ENCODE measurements at regions not wholly inside any gene's neighbourhood (a gene's known extent, or its start where the extent isn't known, plus 50 kb on each side); places are given as distances from the start of the nearest gene placed in this dataset.
"Not testable (repeated sequence)": the region's sequence is repeated elsewhere in the genome, so short reads cannot be mapped to it uniquely, and the experiment has no call there.

- peak in 1 of 3 donors; percentile 2 for DNase-seq
Observed at GRCh38 chr3:144763878-144764454, 792.3 kb downstream of the DIPK2A start.

- DNase-seq = no peak
Observed at GRCh38 chr3:144770281-144770680, 798.7 kb downstream of the DIPK2A start.

GRCh38 chr3:144770915-144771351 is 799.3 kb downstream of the DIPK2A start:
- DNase-seq = peak; percentile 32 to 56 (median 46)

GRCh38 chr3:144771381-144771870 is 799.8 kb downstream of the DIPK2A start:
- no peak for DNase-seq

GRCh38 chr3:144772372-144772771 is 800.7 kb downstream of the DIPK2A start:
- no peak for DNase-seq

GRCh38 chr3:144773350-144773749 is 801.7 kb downstream of the DIPK2A start:
- DNase-seq = no peak

- DNase-seq = peak in 1 of 3 donors; percentile 1
Observed at GRCh38 chr3:144774897-144775296, 803.3 kb downstream of the DIPK2A start.

- DNase-seq = no peak
Observed at GRCh38 chr3:144775551-144775950, 803.9 kb downstream of the DIPK2A start.

GRCh38 chr3:144777906-144778305 is 806.3 kb downstream of the DIPK2A start:
- no peak for DNase-seq

- no peak for DNase-seq
Observed at GRCh38 chr3:144791034-144791433, 819.4 kb downstream of the DIPK2A start.

GRCh38 chr3:144801890-144802289 is 830.3 kb downstream of the DIPK2A start:
- no peak for DNase-seq

- peak; percentile 55 to 75 (median 69) for DNase-seq
Observed at GRCh38 chr3:144809380-144809779, 837.8 kb downstream of the DIPK2A start.

- DNase-seq = peak; percentile 26 to 47 (median 33)
Observed at GRCh38 chr3:144810160-144810559, 838.5 kb downstream of the DIPK2A start.

- DNase-seq = no peak
Observed at GRCh38 chr3:144815655-144816054, 844.0 kb downstream of the DIPK2A start.

GRCh38 chr3:144816323-144816722 is 844.7 kb downstream of the DIPK2A start:
- peak in 1 of 3 donors; percentile 8 for DNase-seq

GRCh38 chr3:144818973-144819372 is 847.4 kb downstream of the DIPK2A start:
- no peak for DNase-seq

- not testable (repeated sequence) for DNase-seq
Observed at GRCh38 chr3:144820232-144820631, 848.6 kb downstream of the DIPK2A start.

GRCh38 chr3:144820726-144821125 is 849.1 kb downstream of the DIPK2A start:
- DNase-seq = no peak

- DNase-seq = no peak
Observed at GRCh38 chr3:144821583-144821982, 850.0 kb downstream of the DIPK2A start.

- DNase-seq = no peak
Observed at GRCh38 chr3:144822671-144823070, 851.0 kb downstream of the DIPK2A start.

- DNase-seq = no peak
Observed at GRCh38 chr3:144831955-144832716, 860.5 kb downstream of the DIPK2A start.

- no peak for DNase-seq
Observed at GRCh38 chr3:144839991-144840390, 868.4 kb downstream of the DIPK2A start.

- DNase-seq = no peak
Observed at GRCh38 chr3:144840866-144841265, 869.2 kb downstream of the DIPK2A start.

- peak; percentile 42 to 57 (median 52) for DNase-seq
Observed at GRCh38 chr3:144843099-144843498, 871.5 kb downstream of the DIPK2A start.

Measured in suppressor macrophage treated with lipopolysaccharide for 1 hour (primary cell).